ENCODE measurements at regions not wholly inside any gene's neighbourhood (a gene's known extent, or its start where the extent isn't known, plus 50 kb on each side); places are given as distances from the start of the nearest gene placed in this dataset.
A peak's percentile ranks its signal among the peaks of the same experiment; 100 is the strongest.

GRCh38 chr5:176736301-176736930 is 73.9 kb upstream of the UNC5A start:
- Mint-ChIP-seq H3K27ac (no peak overlapping the region), H3K4me1 (no peaks in the 10 kb centered on the region), H3K9me3 (no peaks in the 10 kb centered on the region), H3K36me3 (no peaks in the 10 kb centered on the region), H3K27me3 (peaks cover 30 to 70% of the 10 kb centered on the region in 2 donors), H3K4me3 (no peak overlapping the region)
- CTCF ChIA-PET, result no interaction called here
- peak in 1 of 5 donors; percentile 20 for DNase-seq
- Histone ChIP-seq H3K27ac (ENCODE audit: low read depth, low read length) (no peak overlapping the region), H3K27me3 (ENCODE audit: insufficient read depth, low read length, poor library complexity, severe bottlenecking) (peaks cover 12% of the 10 kb centered on the region), H3K4me3 (ENCODE audit: low read length) (no peak overlapping the region), H3K4me1 (ENCODE audit: insufficient read depth, low read length) (no peaks in the 10 kb centered on the region), H3K9me3 (ENCODE audit: low read length) (no peaks in the 10 kb centered on the region), H3K36me3 (ENCODE audit: insufficient read depth, low read length) (no peaks in the 10 kb centered on the region)
- POLR2A ChIA-PET, result no interaction called here

- no peak overlapping the region for H3K4me3 Mint-ChIP-seq
- DNase-seq, result peak in 1 of 5 donors; percentile 16
- POLR2A ChIA-PET, result no interaction called here
- peaks cover 0 to under 1% (median 0%) of the 10 kb centered on the region in 3 donors for H3K4me1 Mint-ChIP-seq
- Histone ChIP-seq H3K27me3 (ENCODE audit: insufficient read depth, low read length, poor library complexity, severe bottlenecking) (peaks cover 16% of the 10 kb centered on the region), H3K36me3 (ENCODE audit: insufficient read depth, low read length) (no peaks in the 10 kb centered on the region), H3K4me1 (ENCODE audit: insufficient read depth, low read length) (no peaks in the 10 kb centered on the region), H3K9me3 (ENCODE audit: low read length) (no peaks in the 10 kb centered on the region), H3K27ac (ENCODE audit: low read depth, low read length) (no peak overlapping the region), H3K4me3 (ENCODE audit: low read length) (no peak overlapping the region)
- peaks cover 35 to 78% of the 10 kb centered on the region in 2 donors for H3K27me3 Mint-ChIP-seq
- CTCF ChIA-PET, result no interaction called here
- no peak overlapping the region for H3K27ac Mint-ChIP-seq
- H3K36me3 Mint-ChIP-seq, result no peaks in the 10 kb centered on the region
- no peaks in the 10 kb centered on the region for H3K9me3 Mint-ChIP-seq
Observed at GRCh38 chr5:176736931-176737745, 73.2 kb upstream of the UNC5A start.

- Histone ChIP-seq H3K27ac (ENCODE audit: low read depth, low read length) (no peak overlapping the region), H3K9me3 (ENCODE audit: low read length) (no peaks in the 10 kb centered on the region), H3K27me3 (ENCODE audit: insufficient read depth, low read length, poor library complexity, severe bottlenecking) (peaks cover 23% of the 10 kb centered on the region), H3K36me3 (ENCODE audit: insufficient read depth, low read length) (no peaks in the 10 kb centered on the region), H3K4me1 (ENCODE audit: insufficient read depth, low read length) (no peaks in the 10 kb centered on the region), H3K4me3 (ENCODE audit: low read length) (no peak overlapping the region)
- H3K27me3 Mint-ChIP-seq, result peaks cover 36 to 78% of the 10 kb centered on the region in 2 donors
- H3K4me3 Mint-ChIP-seq, result no peak overlapping the region
- peaks cover 0 to 2% (median 0%) of the 10 kb centered on the region in 3 donors for H3K36me3 Mint-ChIP-seq
- H3K9me3 Mint-ChIP-seq, result no peaks in the 10 kb centered on the region
- ChIA-PET CTCF (interaction anchor here (0.5 kb wide), 1 partner anchor 242 kb away, joined by 5 read pairs; no protein-coding TSS in a partner anchor), POLR2A (no interaction called here)
- no peak overlapping the region for H3K27ac Mint-ChIP-seq
- DNase-seq, result peak in 1 of 5 donors; percentile 37
- peaks cover 0 to 4% (median 0%) of the 10 kb centered on the region in 3 donors for H3K4me1 Mint-ChIP-seq
Observed at GRCh38 chr5:176737746-176738636, 72.4 kb upstream of the UNC5A start.

- Histone ChIP-seq H3K4me3 (ENCODE audit: low read length) (no peak overlapping the region), H3K27ac (ENCODE audit: low read depth, low read length) (no peak overlapping the region), H3K27me3 (ENCODE audit: insufficient read depth, low read length, poor library complexity, severe bottlenecking) (peaks cover 26% of the 10 kb centered on the region), H3K9me3 (ENCODE audit: low read length) (no peaks in the 10 kb centered on the region), H3K36me3 (ENCODE audit: insufficient read depth, low read length) (no peaks in the 10 kb centered on the region), H3K4me1 (ENCODE audit: insufficient read depth, low read length) (peaks cover 5% of the 10 kb centered on the region)
- Mint-ChIP-seq H3K4me3 (no peak overlapping the region), H3K9me3 (no peaks in the 10 kb centered on the region), H3K27me3 (peaks cover 34 to 76% of the 10 kb centered on the region in 2 donors), H3K4me1 (peaks cover 2 to 6% (median 3%) of the 10 kb centered on the region in 3 donors), H3K27ac (no peak overlapping the region), H3K36me3 (peaks cover 0 to 2% (median 0%) of the 10 kb centered on the region in 3 donors)
- CTCF ChIA-PET, result interaction anchor here (1.1 kb wide), 1 partner anchor 30 kb away, joined by 3 read pairs; no protein-coding TSS in a partner anchor
- DNase-seq, result peak in 1 of 5 donors; percentile 3
- POLR2A ChIA-PET, result no interaction called here
Observed at GRCh38 chr5:176738637-176739250, 71.6 kb upstream of the UNC5A start.

GRCh38 chr5:176739461-176740051 is 70.8 kb upstream of the UNC5A start:
- Mint-ChIP-seq H3K4me3 (no peak overlapping the region), H3K9me3 (no peaks in the 10 kb centered on the region), H3K4me1 (peaks cover 4 to 12% (median 11%) of the 10 kb centered on the region in 3 donors), H3K27me3 (peaks cover 42 to 80% of the 10 kb centered on the region in 2 donors), H3K36me3 (peaks cover 0 to 2% (median 0%) of the 10 kb centered on the region in 3 donors), H3K27ac (no peak overlapping the region)
- ChIA-PET CTCF (interaction anchor here (1.1 kb wide), 1 partner anchor 31 kb away, joined by 3 read pairs; no protein-coding TSS in a partner anchor), POLR2A (no interaction called here)
- no peaks in the 10 kb centered on the region for H3K36me3 ChIP-seq (ENCODE audit: insufficient read depth, low read length)
- peak in 1 of 5 donors; percentile 3 for DNase-seq
- no peaks in the 10 kb centered on the region for H3K9me3 ChIP-seq (ENCODE audit: low read length)
- H3K4me3 ChIP-seq (ENCODE audit: low read length), result no peak overlapping the region
- no peak overlapping the region for H3K27ac ChIP-seq (ENCODE audit: low read depth, low read length)
- H3K27me3 ChIP-seq (ENCODE audit: insufficient read depth, low read length, poor library complexity, severe bottlenecking), result peaks cover 34% of the 10 kb centered on the region
- peaks cover 9% of the 10 kb centered on the region for H3K4me1 ChIP-seq (ENCODE audit: insufficient read depth, low read length)

- Mint-ChIP-seq H3K9me3 (no peaks in the 10 kb centered on the region), H3K4me3 (no peak overlapping the region), H3K27ac (no peak overlapping the region), H3K27me3 (peaks cover 43 to 82% of the 10 kb centered on the region in 2 donors), H3K4me1 (peaks cover 7 to 17% (median 17%) of the 10 kb centered on the region in 3 donors), H3K36me3 (peaks cover 0 to 2% (median 0%) of the 10 kb centered on the region in 3 donors)
- Histone ChIP-seq H3K9me3 (ENCODE audit: low read length) (no peaks in the 10 kb centered on the region), H3K4me3 (ENCODE audit: low read length) (no peak overlapping the region), H3K36me3 (ENCODE audit: insufficient read depth, low read length) (no peaks in the 10 kb centered on the region), H3K27ac (ENCODE audit: low read depth, low read length) (no peak overlapping the region), H3K4me1 (ENCODE audit: insufficient read depth, low read length) (peaks cover 11% of the 10 kb centered on the region), H3K27me3 (ENCODE audit: insufficient read depth, low read length, poor library complexity, severe bottlenecking) (peaks cover 39% of the 10 kb centered on the region)
- peak in 1 of 5 donors; percentile 42 for DNase-seq
- ChIA-PET POLR2A (no interaction called here), CTCF (no interaction called here)
Observed at GRCh38 chr5:176740131-176740701, 70.1 kb upstream of the UNC5A start.

All from CD8-positive, alpha-beta memory T cell (primary cell).